Right lobe of liver (tissue), 6 donors: ENCODE measurements at regions not wholly inside any gene's neighbourhood (a gene's known extent, or its start where the extent isn't known, plus 50 kb on each side); places are given as distances from the start of the nearest gene placed in this dataset.
"Not testable (repeated sequence)": the region's sequence is repeated elsewhere in the genome, so short reads cannot be mapped to it uniquely, and the experiment has no call there.

Experiments
- ATAC-seq, 4 donors: fragments of 200-7000 bp; cut with Tn5 transposase; one replicate each; pipeline ENCODE4 v1.9.1; 2020; ENCODE audit warnings: mild to moderate bottlenecking in 4 of 4, moderate library complexity in 4 of 4
- DNase-seq, 3 donors: peaks; one replicate each; pipeline ENCODE4 v3.0.0-alpha.2; 2020
- H3K27ac ChIP-seq, 3 donors: fragments of 200-600 bp; one replicate each; pipeline ENCODE4 v1.8.0; 2022
- H3K27me3 ChIP-seq, 2 donors: fragments of 200-600 bp; one replicate each; pipeline ENCODE4 v1.8.0; 2022
- H3K36me3 ChIP-seq, 4 donors: fragments of 200-600 bp; sonication (generic) in 1 of 4; one replicate each; pipeline versions ENCODE4 v1.5.1 to v1.8.0; 2017 to 2022; ENCODE audit warnings: control low read depth in 1 of 4
- H3K4me1 ChIP-seq, 4 donors: fragments of 200-600 bp; sonication (generic) in 1 of 4; one replicate each; pipeline versions ENCODE4 v1.5.1 to v1.8.0; 2017 to 2022; ENCODE audit warnings: control low read depth in 1 of 4
- H3K4me3 ChIP-seq, 3 donors: fragments of 200-600 bp; one replicate each; pipeline ENCODE4 v1.8.0; 2022
- H3K9me3 ChIP-seq, 4 donors: fragments of 200-600 bp; sonication (generic) in 1 of 4; one replicate each; pipeline versions ENCODE4 v1.5.1 to v1.8.0; 2017 to 2022; ENCODE audit warnings: control low read depth in 1 of 4
- CTCF ChIP-seq, 4 donors: fragments of 200-600 bp in 3 of 4; fragments of 450-650 bp in 1 of 4; IDR thresholded peaks; one replicate each; pipeline versions ENCODE4 v1.5.1 to v1.8.0; 2016 to 2022; ENCODE audit warnings: antibody characterized with exemption in 4 of 4, mild to moderate bottlenecking in 2 of 4
- POLR2A ChIP-seq: fragments of 450-650 bp; IDR thresholded peaks from one replicate; pipeline ENCODE4 v1.6.1; 2017; ENCODE audit warnings: antibody characterized with exemption, mild to moderate bottlenecking
- WGBS: methylation state at CpG from one replicate; pipeline ENCODE4 v1.1.6; 2018; ENCODE audit warnings: low coverage, low lambda C conversion rate; ENCODE audit not compliant: insufficient coverage; ENCODE audit errors: missing lambda C conversion rate; 5-methylcytosine and 5-hydroxymethylcytosine counted together
- intact Hi-C, 2 donors: fragments of 100-400 bp; cut with DNase I; formaldehyde crosslinking; loops; one replicate each; pipeline versions ENCODE4 v1.11.2 to v1.14.1; 2022
- donor health status: DM: no; HTN: yes; CAD: no.
- donor health status: DM: no; HTN: no; CAD: no.
- donor health status: DM: no; HTN: no; CAD: no.
- donor health status: DM: no; HTN: yes; CAD: no.
- donor health status: DM: no; HTN: yes; CAD: no.

GRCh38 chr14:37830271-37830670, 234.8 kb downstream of the TTC6 start:
- no peak for TF ChIP-seq CTCF (IDR thresholded peaks at IDR 0.05)
- TF ChIP-seq POLR2A: no peak
- ATAC-seq: no peak

GRCh38 chr14:37834275-37834674, 238.8 kb downstream of the TTC6 start:
- ATAC-seq (no peak), DNase-seq (no peak)
- TF ChIP-seq POLR2A (no peak), CTCF (IDR thresholded peaks at IDR 0.05) (no peak)

More at GRCh38 chr14:37830271-37830670, 234.8 kb downstream of the TTC6 start:
- DNase-seq: no peak
- H3K4me1 ChIP-seq: peaks cover 0 to 6% (median 0%) of the 10 kb centered on the region in 4 donors
- peaks cover 0 to 7% (median 0%) of the 10 kb centered on the region in 4 donors for H3K9me3 ChIP-seq
- intact Hi-C loops: no loop called here
- H3K4me3 ChIP-seq: no peak overlapping the region
- no peaks in the 10 kb centered on the region for H3K36me3 ChIP-seq
- H3K27ac ChIP-seq: no peak overlapping the region
- H3K27me3 ChIP-seq: no peaks in the 10 kb centered on the region

GRCh38 chr14:37838778-37839177, 243.3 kb downstream of the TTC6 start:
- intact Hi-C loops, H3K27me3 ChIP-seq, ATAC-seq, H3K36me3 ChIP-seq, DNase-seq, H3K4me3 ChIP-seq, H3K27ac ChIP-seq, H3K4me1 ChIP-seq, H3K9me3 ChIP-seq: not testable (repeated sequence)
- 44% methylated on average over 2 of the region's 5 CpGs for WGBS

More at GRCh38 chr14:37834275-37834674, 238.8 kb downstream of the TTC6 start:
- H3K9me3 ChIP-seq: peaks cover 0 to 7% (median 0%) of the 10 kb centered on the region in 4 donors
- 75% methylated on average over 1 of the region's 1 CpG for WGBS
- no peak overlapping the region for H3K27ac ChIP-seq
- intact Hi-C loops: no loop called here
- H3K27me3 ChIP-seq: no peaks in the 10 kb centered on the region
- H3K36me3 ChIP-seq: no peaks in the 10 kb centered on the region
- no peak overlapping the region for H3K4me3 ChIP-seq
- no peaks in the 10 kb centered on the region for H3K4me1 ChIP-seq

GRCh38 chr14:37841039-37841438, 245.6 kb downstream of the TTC6 start:
- intact Hi-C loops, H3K9me3 ChIP-seq, H3K27ac ChIP-seq, H3K4me1 ChIP-seq, H3K27me3 ChIP-seq, DNase-seq, H3K4me3 ChIP-seq, H3K36me3 ChIP-seq, ATAC-seq: not testable (repeated sequence)
- WGBS: 0% methylated on average over 1 of the region's 4 CpGs

- H3K4me3 ChIP-seq: no peak overlapping the region
- no peaks in the 10 kb centered on the region for H3K27me3 ChIP-seq
- intact Hi-C loops: no loop called here
- TF ChIP-seq POLR2A (no peak), CTCF (IDR thresholded peaks at IDR 0.05) (no peak)
- no peaks in the 10 kb centered on the region for H3K4me1 ChIP-seq
- no peaks in the 10 kb centered on the region for H3K9me3 ChIP-seq
- ATAC-seq: no peak
- no peak for DNase-seq
- no peaks in the 10 kb centered on the region for H3K36me3 ChIP-seq
- no peak overlapping the region for H3K27ac ChIP-seq
- WGBS: 74% methylated on average over 3 of the region's 3 CpGs
Measured at GRCh38 chr14:37842106-37842505, 246.7 kb downstream of the TTC6 start.
